Left ventricle myocardium inferior (tissue), 1 donor: ENCODE measurements at regions not wholly inside any gene's neighbourhood (a gene's known extent, or its start where the extent isn't known, plus 50 kb on each side); places are given as distances from the start of the nearest gene placed in this dataset.

Experiments used
- DNase-seq: peaks from one replicate; pipeline ENCODE4 v3.0.0-alpha.2; 2020
- H3K27ac ChIP-seq: fragments of 200-600 bp; replicated peaks from 2 replicates; pipeline ENCODE4 v1.8.0; 2021
- H3K27me3 ChIP-seq: fragments of 200-600 bp; 2 replicates; pipeline ENCODE4 v1.8.0; 2021; ENCODE audit warnings: low read depth
- H3K36me3 ChIP-seq: fragments of 200-600 bp; 2 replicates; pipeline ENCODE4 v1.8.0; 2021
- H3K4me1 ChIP-seq: fragments of 200-600 bp; 2 replicates; pipeline ENCODE4 v1.8.0; 2021
- H3K4me3 ChIP-seq: fragments of 200-600 bp; 2 replicates; pipeline ENCODE4 v1.8.0; 2021; ENCODE audit warnings: mild to moderate bottlenecking, moderate library complexity
- H3K9me3 ChIP-seq: fragments of 200-600 bp; replicated peaks from 2 replicates; pipeline ENCODE4 v1.8.0; 2021
- CTCF ChIP-seq: fragments of 200-600 bp; IDR thresholded peaks from 2 replicates; pipeline ENCODE4 v1.8.0; 2021; ENCODE audit warnings: antibody characterized with exemption, mild to moderate bottlenecking, borderline replicate concordance
- intact Hi-C: fragments of 100-400 bp; cut with micrococcal nuclease; formaldehyde crosslinking; loops from one replicate; pipeline ENCODE4 v1.11.0; 2022
- donor health status: DM: no; HTN: yes; CAD: no; lungs with severe emphysema.

- intact Hi-C loops, result no loop called here
- H3K4me3 ChIP-seq, result no peak overlapping the region
Measured at GRCh38 chr6:121533321-121533841, 97.9 kb downstream of the GJA1 start.

GRCh38 chr6:121535777-121536176, 100.3 kb downstream of the GJA1 start:
- H3K27me3 ChIP-seq, result no peaks in the 10 kb centered on the region
- no peak overlapping the region for H3K27ac ChIP-seq
- H3K9me3 ChIP-seq, result no peaks in the 10 kb centered on the region
- intact Hi-C loops, result no loop called here
- no peak for DNase-seq
- H3K4me1 ChIP-seq, result no peaks in the 10 kb centered on the region
- no peaks in the 10 kb centered on the region for H3K36me3 ChIP-seq
- TF ChIP-seq CTCF, result no peak
- H3K4me3 ChIP-seq, result no peak overlapping the region

More at GRCh38 chr6:121533321-121533841, 97.9 kb downstream of the GJA1 start:
- Histone ChIP-seq H3K27me3 (no peaks in the 10 kb centered on the region), H3K9me3 (no peaks in the 10 kb centered on the region), H3K4me1 (no peaks in the 10 kb centered on the region), H3K36me3 (no peaks in the 10 kb centered on the region), H3K27ac (no peak overlapping the region)
- DNase-seq, result no peak
- no peak for TF ChIP-seq CTCF

GRCh38 chr6:121536345-121536744, 100.9 kb downstream of the GJA1 start:
- H3K27ac ChIP-seq, result no peak overlapping the region
- intact Hi-C loops, result no loop called here
- no peak for TF ChIP-seq CTCF
- no peaks in the 10 kb centered on the region for H3K36me3 ChIP-seq
- DNase-seq, result no peak
- no peak overlapping the region for H3K4me3 ChIP-seq
- H3K4me1 ChIP-seq, result no peaks in the 10 kb centered on the region
- no peaks in the 10 kb centered on the region for H3K9me3 ChIP-seq
- no peaks in the 10 kb centered on the region for H3K27me3 ChIP-seq

GRCh38 chr6:121539439-121539838, 104.0 kb downstream of the GJA1 start:
- Histone ChIP-seq H3K4me1 (no peaks in the 10 kb centered on the region), H3K36me3 (no peaks in the 10 kb centered on the region), H3K27ac (no peak overlapping the region), H3K9me3 (no peaks in the 10 kb centered on the region), H3K27me3 (no peaks in the 10 kb centered on the region), H3K4me3 (no peak overlapping the region)
- intact Hi-C loops, result no loop called here
- TF ChIP-seq CTCF, result no peak
- no peak for DNase-seq

- Histone ChIP-seq H3K9me3 (no peaks in the 10 kb centered on the region), H3K27me3 (no peaks in the 10 kb centered on the region), H3K4me3 (no peak overlapping the region), H3K4me1 (no peaks in the 10 kb centered on the region), H3K36me3 (no peaks in the 10 kb centered on the region), H3K27ac (no peak overlapping the region)
- no peak for TF ChIP-seq CTCF
- no peak for DNase-seq
- intact Hi-C loops, result no loop called here
Measured at GRCh38 chr6:121540210-121540609, 104.8 kb downstream of the GJA1 start.

- H3K27me3 ChIP-seq, result no peaks in the 10 kb centered on the region
- no peak overlapping the region for H3K4me3 ChIP-seq
- no peaks in the 10 kb centered on the region for H3K36me3 ChIP-seq
- H3K9me3 ChIP-seq, result no peaks in the 10 kb centered on the region
- no peak for DNase-seq
- H3K27ac ChIP-seq, result no peak overlapping the region
- TF ChIP-seq CTCF, result no peak
- intact Hi-C loops, result no loop called here
- no peaks in the 10 kb centered on the region for H3K4me1 ChIP-seq
Measured at GRCh38 chr6:121544691-121545090, 109.2 kb downstream of the GJA1 start.
